ENCODE measurements at regions not wholly inside any gene's neighbourhood (a gene's known extent, or its start where the extent isn't known, plus 50 kb on each side); places are given as distances from the start of the nearest gene placed in this dataset.

GRCh38 chr11:8335186-8335585 lies 71.5 kb upstream of the LMO1 start:
- no peak for TF ChIP-seq CTCF (conservative IDR thresholded peaks at IDR 0.05; ENCODE audit: low read depth, low read length)
- H3K4me3 ChIP-seq (ENCODE audit: low read depth, low read length): no peak overlapping the region
- no peak for DNase-seq (ENCODE audit: low read depth)

GRCh38 chr11:8333811-8334401 lies 70.2 kb upstream of the LMO1 start:
- no peak for TF ChIP-seq CTCF (conservative IDR thresholded peaks at IDR 0.05; ENCODE audit: low read depth, low read length)
- peak; percentile 10 for DNase-seq (ENCODE audit: low read depth)
- no peak overlapping the region for H3K4me3 ChIP-seq (ENCODE audit: low read depth, low read length)

GRCh38 chr11:8333376-8333775 lies 69.7 kb upstream of the LMO1 start:
- no peak for TF ChIP-seq CTCF (conservative IDR thresholded peaks at IDR 0.05; ENCODE audit: low read depth, low read length)
- no peak for DNase-seq (ENCODE audit: low read depth)
- no peak overlapping the region for H3K4me3 ChIP-seq (ENCODE audit: low read depth, low read length)

- no peak overlapping the region for H3K4me3 ChIP-seq (ENCODE audit: low read depth, low read length)
These were observed 69.2 kb upstream of the LMO1 start for GRCh38 chr11:8332891-8333290.

GRCh38 chr11:8332196-8332595 lies 68.5 kb upstream of the LMO1 start:
- DNase-seq (ENCODE audit: low read depth): no peak
- no peak overlapping the region for H3K4me3 ChIP-seq (ENCODE audit: low read depth, low read length)
- TF ChIP-seq CTCF (conservative IDR thresholded peaks at IDR 0.05; ENCODE audit: low read depth, low read length): no peak

More at GRCh38 chr11:8332891-8333290, 69.2 kb upstream of the LMO1 start:
- TF ChIP-seq CTCF (conservative IDR thresholded peaks at IDR 0.05; ENCODE audit: low read depth, low read length): no peak
- DNase-seq (ENCODE audit: low read depth): no peak

- DNase-seq (ENCODE audit: low read depth): peak; percentile 38
- H3K4me3 ChIP-seq (ENCODE audit: low read depth, low read length): no peak overlapping the region
- no peak for TF ChIP-seq CTCF (conservative IDR thresholded peaks at IDR 0.05; ENCODE audit: low read depth, low read length)
These were observed 68.1 kb upstream of the LMO1 start for GRCh38 chr11:8331767-8332166.

- TF ChIP-seq CTCF (conservative IDR thresholded peaks at IDR 0.05; ENCODE audit: low read depth, low read length): no peak
- no peak overlapping the region for H3K4me3 ChIP-seq (ENCODE audit: low read depth, low read length)
- no peak for DNase-seq (ENCODE audit: low read depth)
These were observed 67.2 kb upstream of the LMO1 start for GRCh38 chr11:8330896-8331295.
